Heart left ventricle (tissue), 16 donors: ENCODE measurements at regions not wholly inside any gene's neighbourhood (a gene's known extent, or its start where the extent isn't known, plus 50 kb on each side); places are given as distances from the start of the nearest gene placed in this dataset.

ENCODE experiments used
- ATAC-seq, 4 donors: fragments of 200-7000 bp; cut with Tn5 transposase; one replicate each; pipeline ENCODE4 v1.9.1; 2020 to 2022; ENCODE audit warnings: moderate library complexity in 4 of 4, mild to moderate bottlenecking in 3 of 4, moderate number of reproducible peaks in 1 of 4
- DNase-seq, 5 donors: peaks; one replicate each; pipeline ENCODE4 v3.0.0-alpha.2; 2020
- H3K27ac ChIP-seq, 12 donors: fragments of 200-600 bp; sonication (generic) in 4 of 12; one replicate each; pipeline versions ENCODE4 v1.5.0 to v1.8.0; 2016 to 2022; ENCODE audit warnings: mild to moderate bottlenecking in 2 of 12
- H3K27me3 ChIP-seq, 9 donors: fragments of 200-600 bp; sonication (generic) in 2 of 9; one replicate each; pipeline versions ENCODE4 v1.5.1 to v1.8.0; 2016 to 2022; ENCODE audit warnings: mild to moderate bottlenecking in 3 of 9
- H3K36me3 ChIP-seq, 9 donors: fragments of 200-600 bp; sonication (generic) in 2 of 9; one replicate each; pipeline versions ENCODE4 v1.5.0 to v1.8.0; 2018 to 2022; ENCODE audit warnings: mild to moderate bottlenecking in 2 of 9
- H3K4me1 ChIP-seq, 12 donors: fragments of 200-600 bp; sonication (generic) in 4 of 12; one replicate each; pipeline versions ENCODE4 v1.5.0 to v1.8.0; 2016 to 2022; ENCODE audit warnings: mild to moderate bottlenecking in 3 of 12
- H3K4me3 ChIP-seq, 12 donors: fragments of 200-600 bp; sonication (generic) in 4 of 12; one replicate each; pipeline versions ENCODE4 v1.5.0 to v1.8.0; 2017 to 2022; ENCODE audit warnings: mild to moderate bottlenecking in 9 of 12, moderate library complexity in 4 of 12
- H3K9me3 ChIP-seq, 12 donors: fragments of 200-600 bp; sonication (generic) in 4 of 12; one replicate each; pipeline versions ENCODE4 v1.5.0 to v1.8.0; 2016 to 2022; ENCODE audit warnings: mild to moderate bottlenecking in 1 of 12
- POLR2A ChIP-seq, 2 donors: fragments of 450-650 bp; IDR thresholded peaks; one replicate each; pipeline ENCODE4 v1.6.1; 2017; ENCODE audit warnings: antibody characterized with exemption in 2 of 2, mild to moderate bottlenecking in 2 of 2, moderate library complexity in 2 of 2
- WGBS, 4 donors: extraction: QIAGEN DNeasy Blood & Tissue Kit in 2 of 4; methylation state at CpG; one replicate each; pipeline versions ENCODE4 v1.1.5 to v1.1.7; 2013 to 2018; 5-methylcytosine and 5-hydroxymethylcytosine counted together
- intact Hi-C, 10 donors: fragments of 100-400 bp; cut with DNase I; formaldehyde crosslinking; loops; one replicate each; pipeline versions ENCODE4 v1.11.1 to v1.14.2; 2022
- TF ChIP-seq, protein P1 (sequence below), 12 donors: fragments of 200-600 bp; sonication (generic) in 4 of 12; IDR thresholded peaks; one replicate each; pipeline versions ENCODE4 v1.5.0 to v1.8.0; 2018 to 2022; ENCODE audit warnings: antibody characterized with exemption in 12 of 12, mild to moderate bottlenecking in 5 of 12
- donor health status: ischemic (EF 13 %, LVEDD 7.1; RV severe dilation, severe dysfunction).
- donor health status: healthy with polysubstance abuse.
- donor health status: DM: no; HTN: yes; CAD: no.
- donor health status: DM: no; HTN: no; CAD: no.
- donor health status: ischemic (EF 25% LVEDD 6.9; RV normal size, moderate dysfunction).
- donor health status: ischemic (EF 25% LVEDD 5.7; RV mildly dilated, moderate dysfunction).
- donor health status: healthy.
- donor health status: DM: yes; HTN: yes; CAD: no.
- donor health status: ischemic (EF 35%, LVEDD 5.7; RV mildly dilated, moderate dysfunction).
- donor health status: nonischemic (EF 11% LVEDD 7.7; RV severe dilation, severe dysfunction).
- donor health status: DM: yes; HTN: yes; CAD: no.
- donor health status: PGD.
- donor health status: ischemic (EF 29% LVEDD 5.4; RV normal size, mild dysfunction).
- donor health status: nonischemic (EF 23%, LVEDD 6.1; RV moderate dilation, normal function).

DNA sequence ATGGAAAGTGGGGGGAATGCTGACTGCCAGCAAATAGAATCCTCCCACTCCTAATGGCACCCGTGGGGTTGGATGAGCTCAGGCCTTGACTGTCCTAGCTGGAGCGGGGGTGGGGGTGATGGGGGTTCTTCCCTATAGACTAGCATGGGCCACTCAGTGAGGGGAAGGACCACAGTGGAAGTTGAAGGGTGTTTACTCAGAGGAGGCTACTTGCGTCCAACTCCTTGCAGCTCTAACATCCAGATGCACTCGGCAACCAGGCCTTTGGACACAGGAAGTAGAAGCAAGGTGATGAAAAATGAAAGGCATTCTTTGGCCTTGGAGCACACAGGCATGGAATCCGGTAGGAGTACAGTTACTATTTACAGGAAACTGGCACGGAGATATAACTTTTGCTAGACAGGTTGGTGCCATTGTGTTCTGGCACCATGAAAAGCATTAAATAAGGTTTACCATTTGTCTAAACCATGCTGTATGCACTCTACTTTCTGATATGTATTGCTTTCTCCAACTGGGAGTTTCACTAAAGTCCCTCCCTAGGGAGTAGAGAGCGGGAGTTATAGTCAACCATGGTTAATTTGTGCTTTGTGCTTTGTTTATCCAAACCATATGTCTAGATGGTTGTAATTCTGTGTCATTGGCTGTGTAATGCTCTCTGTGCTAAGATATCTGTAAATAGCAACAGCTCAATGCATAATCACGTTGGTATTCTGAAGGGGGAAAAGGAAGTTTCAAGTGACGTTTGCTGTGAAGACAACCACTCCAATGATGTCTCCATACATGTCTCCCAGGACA lies 125.3 kb downstream of the TSHZ3 start:
- ATAC-seq (no peak), DNase-seq (peak in 1 of 5 donors; percentile 12)
- 40 to 53% (median 45%) methylated on average over 9 of the region's 9 CpGs for WGBS, 4 donors
- Histone ChIP-seq H3K4me3 (no peak overlapping the region), H3K36me3 (no peaks in the 10 kb centered on the region), H3K27ac (no peak overlapping the region), H3K4me1 (no peaks in the 10 kb centered on the region), H3K27me3 (no peaks in the 10 kb centered on the region), H3K9me3 (no peaks in the 10 kb centered on the region)
- no peak for TF ChIP-seq POLR2A (IDR thresholded peaks at IDR 0.05)
- TF ChIP-seq, protein P1, sequence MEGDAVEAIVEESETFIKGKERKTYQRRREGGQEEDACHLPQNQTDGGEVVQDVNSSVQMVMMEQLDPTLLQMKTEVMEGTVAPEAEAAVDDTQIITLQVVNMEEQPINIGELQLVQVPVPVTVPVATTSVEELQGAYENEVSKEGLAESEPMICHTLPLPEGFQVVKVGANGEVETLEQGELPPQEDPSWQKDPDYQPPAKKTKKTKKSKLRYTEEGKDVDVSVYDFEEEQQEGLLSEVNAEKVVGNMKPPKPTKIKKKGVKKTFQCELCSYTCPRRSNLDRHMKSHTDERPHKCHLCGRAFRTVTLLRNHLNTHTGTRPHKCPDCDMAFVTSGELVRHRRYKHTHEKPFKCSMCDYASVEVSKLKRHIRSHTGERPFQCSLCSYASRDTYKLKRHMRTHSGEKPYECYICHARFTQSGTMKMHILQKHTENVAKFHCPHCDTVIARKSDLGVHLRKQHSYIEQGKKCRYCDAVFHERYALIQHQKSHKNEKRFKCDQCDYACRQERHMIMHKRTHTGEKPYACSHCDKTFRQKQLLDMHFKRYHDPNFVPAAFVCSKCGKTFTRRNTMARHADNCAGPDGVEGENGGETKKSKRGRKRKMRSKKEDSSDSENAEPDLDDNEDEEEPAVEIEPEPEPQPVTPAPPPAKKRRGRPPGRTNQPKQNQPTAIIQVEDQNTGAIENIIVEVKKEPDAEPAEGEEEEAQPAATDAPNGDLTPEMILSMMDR (IDR thresholded peaks at IDR 0.05), result no peak
- intact Hi-C loops, result no loop called here

DNA sequence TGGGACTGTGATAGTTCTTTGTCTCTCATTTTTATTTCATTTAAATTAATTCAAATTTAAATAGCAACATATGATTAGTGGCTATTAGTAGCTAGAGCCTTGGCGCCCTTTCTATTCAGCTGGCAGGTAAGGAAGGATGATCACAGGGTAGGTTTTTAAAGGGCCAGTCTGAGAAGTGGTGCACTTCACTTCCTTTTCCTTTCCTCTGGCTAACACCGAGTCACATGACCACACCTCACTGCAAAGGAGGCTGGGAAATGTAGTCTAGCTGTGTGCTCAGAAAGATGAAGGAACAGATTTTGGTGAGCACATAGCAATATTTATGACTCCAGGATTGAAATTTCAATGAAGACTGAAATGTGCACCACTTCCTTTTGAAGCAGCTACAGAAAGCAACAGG lies 128.7 kb downstream of the TSHZ3 start:
- Histone ChIP-seq H3K27me3 (no peaks in the 10 kb centered on the region), H3K4me1 (no peaks in the 10 kb centered on the region), H3K9me3 (no peaks in the 10 kb centered on the region), H3K36me3 (no peaks in the 10 kb centered on the region), H3K4me3 (no peak overlapping the region), H3K27ac (no peak overlapping the region)
- WGBS, 4 donors, result 52 to 64% (median 57%) methylated on average over 2 of the region's 2 CpGs
- no peak for TF ChIP-seq POLR2A (IDR thresholded peaks at IDR 0.05)
- TF ChIP-seq, protein P1 (IDR thresholded peaks at IDR 0.05), result no peak
- intact Hi-C loops, result no loop called here
- ATAC-seq (peak in 1 of 4 donors; percentile 44), DNase-seq (no peak)

DNA sequence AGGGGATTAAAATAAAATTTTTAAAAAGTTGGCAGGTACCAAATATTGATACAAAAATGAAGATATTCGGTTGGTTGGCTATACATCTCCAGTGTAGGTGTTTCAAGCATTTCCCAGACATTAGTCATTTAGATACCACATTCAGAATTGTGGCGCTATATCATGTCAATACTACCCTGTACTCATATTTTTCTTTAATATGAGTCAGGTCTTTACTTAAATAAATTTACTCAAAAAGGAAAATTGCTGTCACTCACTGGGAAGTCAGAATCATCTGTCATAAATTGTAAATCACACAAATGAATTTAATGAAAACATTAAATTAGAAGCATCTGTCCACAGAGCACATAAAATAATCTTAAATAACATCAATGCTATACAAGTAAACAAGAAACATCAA lies 134.2 kb downstream of the TSHZ3 start:
- Histone ChIP-seq H3K27ac (no peak overlapping the region), H3K9me3 (no peaks in the 10 kb centered on the region), H3K27me3 (no peaks in the 10 kb centered on the region), H3K4me3 (no peak overlapping the region), H3K36me3 (no peaks in the 10 kb centered on the region), H3K4me1 (peaks cover 0 to 11% (median 0%) of the 10 kb centered on the region in 12 donors)
- no peak for ATAC-seq
- no peak for DNase-seq
- 86 to 95% (median 92%) methylated on average over 2 of the region's 2 CpGs for WGBS, 4 donors
- intact Hi-C loops, result no loop called here
- TF ChIP-seq, protein P1 (IDR thresholded peaks at IDR 0.05), result no peak
- TF ChIP-seq POLR2A (IDR thresholded peaks at IDR 0.05), result no peak

DNA sequence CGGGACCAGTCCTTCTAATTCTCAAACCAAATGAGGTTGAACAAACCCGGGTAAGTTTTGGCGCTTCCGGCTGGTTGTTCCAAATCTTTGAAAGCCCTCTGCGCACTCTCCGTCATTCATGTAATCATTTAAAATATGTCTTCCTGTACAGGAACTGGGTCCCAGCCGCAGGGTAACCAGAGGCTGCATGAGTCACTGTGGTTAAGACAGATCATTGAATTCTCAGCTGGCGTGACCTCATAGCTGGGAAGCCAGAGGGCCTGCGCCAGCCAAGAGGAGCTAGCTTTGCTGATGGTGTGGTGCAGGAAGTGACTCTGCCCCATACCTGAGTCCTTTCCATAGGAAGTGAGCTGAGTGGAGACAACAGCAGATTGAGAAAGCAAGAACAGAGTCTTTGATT lies 135.2 kb downstream of the TSHZ3 start:
- Histone ChIP-seq H3K36me3 (no peaks in the 10 kb centered on the region), H3K27me3 (no peaks in the 10 kb centered on the region), H3K27ac (peak overlapping the region in 2 of 12 donors; percentile 19 to 72), H3K9me3 (no peaks in the 10 kb centered on the region), H3K4me3 (peak overlapping the region in 1 of 12 donors; percentile 5), H3K4me1 (peaks cover 0 to 11% (median 0%) of the 10 kb centered on the region in 12 donors)
- WGBS, 4 donors, result 67 to 72% (median 69%) methylated on average over 9 of the region's 9 CpGs
- peak; percentile 55 to 93 (median 85) for ATAC-seq
- DNase-seq, result peak; percentile 44 to 71 (median 52)
- TF ChIP-seq, protein P1 (IDR thresholded peaks at IDR 0.05), result no peak
- no peak for TF ChIP-seq POLR2A (IDR thresholded peaks at IDR 0.05)
- intact Hi-C loops, result no loop called here
